Psoas muscle (tissue), 7 donors: ENCODE measurements at regions not wholly inside any gene's neighbourhood (a gene's known extent, or its start where the extent isn't known, plus 50 kb on each side); places are given as distances from the start of the nearest gene placed in this dataset.

ENCODE experiments used
- ATAC-seq, 4 donors: fragments of 200-7000 bp; cut with Tn5 transposase; one replicate each; pipeline ENCODE4 v1.9.1; 2020; ENCODE audit warnings: moderate library complexity in 3 of 4, mild to moderate bottlenecking in 2 of 4
- DNase-seq, 2 donors: peaks; one replicate each; pipeline ENCODE4 v3.0.0-alpha.2; 2020
- H3K27ac ChIP-seq: fragments of 200-600 bp; one replicate; pipeline ENCODE4 v1.8.0; 2022
- H3K27me3 ChIP-seq, 3 donors: fragments of 200-600 bp in 1 of 3; one replicate each; pipeline versions ENCODE4 v1.6.1 to v1.8.0; 2013 to 2022; ENCODE audit warnings: low read length in 2 of 3, mild to moderate bottlenecking in 2 of 3, moderate library complexity in 1 of 3; ENCODE audit not compliant: insufficient read depth in 3 of 3
- H3K36me3 ChIP-seq, 2 donors: fragments of 200-600 bp in 1 of 2; one replicate each; pipeline versions ENCODE4 v1.6.1 to v1.8.0; 2013 to 2022; ENCODE audit warnings: low read depth in 1 of 2, mild to moderate bottlenecking in 1 of 2, moderate library complexity in 1 of 2; ENCODE audit not compliant: insufficient read depth in 1 of 2
- H3K4me1 ChIP-seq: fragments of 200-600 bp; one replicate; pipeline ENCODE4 v1.8.0; 2022
- H3K4me3 ChIP-seq: fragments of 200-600 bp; one replicate; pipeline ENCODE4 v1.8.0; 2022; ENCODE audit warnings: mild to moderate bottlenecking
- H3K9me3 ChIP-seq: fragments of 200-600 bp; one replicate; pipeline ENCODE4 v1.8.0; 2022
- CTCF ChIP-seq: fragments of 200-600 bp; IDR thresholded peaks from one replicate; pipeline ENCODE4 v1.8.0; 2022; ENCODE audit warnings: antibody characterized with exemption
- WGBS, 3 donors: extraction: QIAGEN DNeasy Blood & Tissue Kit; methylation state at CpG; one replicate each; pipeline versions ENCODE4 v1.1.6 to v1.1.7; 2013; 5-methylcytosine and 5-hydroxymethylcytosine counted together
- intact Hi-C, 2 donors: fragments of 100-400 bp; cut with DNase I; formaldehyde crosslinking; loops; one replicate each; pipeline versions ENCODE4 v1.11.0 to v1.14.2; 2022
- donor health status: healthy with polysubstance abuse.
- donor health status: DM: no; HTN: no; CAD: no; lungs with moderate emphysema.
- donor health status: Bipolar disorder and iron deficiency.
- donor health status: healthy.
- donor health status: DM: yes; HTN: yes; CAD: no.
- donor health status: DM: no; HTN: no; CAD: no.
- donor health status: DM: yes; HTN: yes; CAD: no.

- H3K27me3 ChIP-seq: no peaks in the 10 kb centered on the region
- H3K36me3 ChIP-seq: no peaks in the 10 kb centered on the region
- H3K4me3 ChIP-seq: no peak overlapping the region
- no peaks in the 10 kb centered on the region for H3K9me3 ChIP-seq
- no peak overlapping the region for H3K27ac ChIP-seq
- DNase-seq (no peak), ATAC-seq (no peak)
- H3K4me1 ChIP-seq: peaks cover 12% of the 10 kb centered on the region
- intact Hi-C loops: no loop called here
- no peak for TF ChIP-seq CTCF
Observed at GRCh38 chr5:125526966-125527365, 780.5 kb upstream of the ZNF608 start.

GRCh38 chr5:125528881-125529280, 782.4 kb upstream of the ZNF608 start:
- intact Hi-C loops: no loop called here
- no peak for ATAC-seq
- H3K9me3 ChIP-seq: peaks cover 7% of the 10 kb centered on the region
- no peak overlapping the region for H3K4me3 ChIP-seq
- no peaks in the 10 kb centered on the region for H3K27me3 ChIP-seq
- peaks cover 12% of the 10 kb centered on the region for H3K4me1 ChIP-seq
- H3K36me3 ChIP-seq: no peaks in the 10 kb centered on the region
- TF ChIP-seq CTCF: no peak
- no peak for DNase-seq
- WGBS, 3 donors: 93 to 97% (median 96%) methylated on average over 1 of the region's 1 CpG
- H3K27ac ChIP-seq: no peak overlapping the region

GRCh38 chr5:125530833-125531615, 784.6 kb upstream of the ZNF608 start:
- DNase-seq: no peak
- WGBS, 3 donors: 91 to 93% (median 92%) methylated on average over 5 of the region's 5 CpGs
- no peak overlapping the region for H3K27ac ChIP-seq
- no peaks in the 10 kb centered on the region for H3K27me3 ChIP-seq
- peaks cover 11% of the 10 kb centered on the region for H3K9me3 ChIP-seq
- intact Hi-C loops: no loop called here
- no peak overlapping the region for H3K4me3 ChIP-seq
- H3K36me3 ChIP-seq: no peaks in the 10 kb centered on the region
- no peak for ATAC-seq
- TF ChIP-seq CTCF: no peak
- peaks cover 12% of the 10 kb centered on the region for H3K4me1 ChIP-seq

GRCh38 chr5:125536095-125536494, 789.7 kb upstream of the ZNF608 start:
- intact Hi-C loops: no loop called here
- Histone ChIP-seq H3K27me3 (no peaks in the 10 kb centered on the region), H3K36me3 (no peaks in the 10 kb centered on the region), H3K4me1 (no peaks in the 10 kb centered on the region), H3K27ac (no peak overlapping the region), H3K4me3 (no peak overlapping the region), H3K9me3 (peaks cover 18% of the 10 kb centered on the region)
- TF ChIP-seq CTCF: no peak
- ATAC-seq (no peak), DNase-seq (no peak)

- no peak for DNase-seq
- ATAC-seq: no peak
- TF ChIP-seq CTCF: no peak
Observed at GRCh38 chr5:125536582-125536981, 790.1 kb upstream of the ZNF608 start.

More at GRCh38 chr5:125536582-125536981, 790.1 kb upstream of the ZNF608 start:
- Histone ChIP-seq H3K36me3 (no peaks in the 10 kb centered on the region), H3K9me3 (peaks cover 18% of the 10 kb centered on the region), H3K4me3 (no peak overlapping the region), H3K4me1 (no peaks in the 10 kb centered on the region), H3K27ac (no peak overlapping the region), H3K27me3 (no peaks in the 10 kb centered on the region)
- intact Hi-C loops: no loop called here
- 19 to 39% (median 24%) methylated on average over 1 of the region's 1 CpG for WGBS, 3 donors
